Hematopoietic multipotent progenitor cell treated with erythropoietin and hydrocortisone succinate and interleukin-3 and kit ligand, for 4 days (in vitro differentiated cells): ENCODE measurements at regions not wholly inside any gene's neighbourhood (a gene's known extent, or its start where the extent isn't known, plus 50 kb on each side); places are given as distances from the start of the nearest gene placed in this dataset.
"Not testable (repeated sequence)": the region's sequence is repeated elsewhere in the genome, so short reads cannot be mapped to it uniquely, and the experiment has no call there.

Experiments used
- DNase-seq: peaks from one replicate; pipeline ENCODE4 v3.0.0-alpha.2; 2015

GRCh38 chr2:122519821-122520611, 764.6 kb downstream of the TSN start:
- DNase-seq = peak; percentile 41

GRCh38 chr2:122523143-122523542, 767.7 kb downstream of the TSN start:
- DNase-seq = no peak

GRCh38 chr2:122523981-122524380, 768.5 kb downstream of the TSN start:
- DNase-seq = no peak

- DNase-seq = no peak
These were observed 769.9 kb downstream of the TSN start for GRCh38 chr2:122525336-122525735.

- peak; percentile 4 for DNase-seq
These were observed 772.6 kb downstream of the TSN start for GRCh38 chr2:122528061-122528460.

GRCh38 chr2:122528958-122529705, 773.7 kb downstream of the TSN start:
- no peak for DNase-seq

- peak; percentile 42 for DNase-seq
These were observed 775.4 kb downstream of the TSN start for GRCh38 chr2:122530814-122531213.

- no peak for DNase-seq
These were observed 776.0 kb downstream of the TSN start for GRCh38 chr2:122531290-122532071.

- DNase-seq = no peak
These were observed 776.6 kb downstream of the TSN start for GRCh38 chr2:122532072-122532344.

GRCh38 chr2:122532481-122532880, 777.0 kb downstream of the TSN start:
- no peak for DNase-seq

GRCh38 chr2:122535960-122536505, 780.6 kb downstream of the TSN start:
- DNase-seq = no peak

GRCh38 chr2:122539311-122539710, 783.9 kb downstream of the TSN start:
- DNase-seq = no peak

GRCh38 chr2:122539920-122540319, 784.5 kb downstream of the TSN start:
- DNase-seq = no peak

- DNase-seq = no peak
These were observed 786.8 kb downstream of the TSN start for GRCh38 chr2:122542236-122542635.

GRCh38 chr2:122542646-122543045, 787.2 kb downstream of the TSN start:
- no peak for DNase-seq

- no peak for DNase-seq
These were observed 788.4 kb downstream of the TSN start for GRCh38 chr2:122543815-122544214.

- no peak for DNase-seq
These were observed 790.4 kb downstream of the TSN start for GRCh38 chr2:122545821-122546220.

GRCh38 chr2:122562775-122563174, 807.3 kb downstream of the TSN start:
- no peak for DNase-seq

GRCh38 chr2:122563781-122564180, 808.3 kb downstream of the TSN start:
- DNase-seq = no peak

- no peak for DNase-seq
These were observed 809.4 kb downstream of the TSN start for GRCh38 chr2:122564843-122565242.

- DNase-seq = no peak
These were observed 809.9 kb downstream of the TSN start for GRCh38 chr2:122565364-122565763.

GRCh38 chr2:122570641-122571040, 815.2 kb downstream of the TSN start:
- no peak for DNase-seq

- DNase-seq = not testable (repeated sequence)
These were observed 816.0 kb downstream of the TSN start for GRCh38 chr2:122571471-122571870.

GRCh38 chr2:122575076-122575475, 819.6 kb downstream of the TSN start:
- DNase-seq = no peak
